Endothelial cell (in vitro differentiated cells): ENCODE measurements at regions not wholly inside any gene's neighbourhood (a gene's known extent, or its start where the extent isn't known, plus 50 kb on each side); places are given as distances from the start of the nearest gene placed in this dataset.

ENCODE experiments used
- DNase-seq: peaks from one replicate; pipeline ENCODE4 v3.0.0; 2021; ENCODE audit warnings: low spot score
- H3K27ac Mint-ChIP-seq: one replicate; pipeline ENCODE4 v1.8.0; 2021; ENCODE audit warnings: mixed read lengths, inconsistent platforms; ENCODE audit not compliant: unreplicated experiment
- H3K27me3 Mint-ChIP-seq: one replicate; pipeline ENCODE4 v1.8.0; 2021; ENCODE audit warnings: mild to moderate bottlenecking, moderate library complexity, mixed read lengths, inconsistent platforms; ENCODE audit not compliant: unreplicated experiment
- H3K36me3 Mint-ChIP-seq: one replicate; pipeline ENCODE4 v1.8.0; 2021; ENCODE audit warnings: mild to moderate bottlenecking, low read depth, mixed read lengths, inconsistent platforms; ENCODE audit not compliant: unreplicated experiment
- H3K4me1 Mint-ChIP-seq: one replicate; pipeline ENCODE4 v1.8.0; 2021; ENCODE audit warnings: mild to moderate bottlenecking, mixed read lengths, inconsistent platforms; ENCODE audit not compliant: unreplicated experiment
- H3K4me3 Mint-ChIP-seq: one replicate; pipeline ENCODE4 v1.8.0; 2021; ENCODE audit warnings: mild to moderate bottlenecking, mixed read lengths, inconsistent platforms; ENCODE audit not compliant: unreplicated experiment
- H3K9me3 Mint-ChIP-seq: one replicate; pipeline ENCODE4 v1.8.0; 2021; ENCODE audit warnings: mixed read lengths, inconsistent platforms; ENCODE audit not compliant: unreplicated experiment
- CTCF ChIP-seq: fragments of 200-600 bp; sonication (generic); IDR thresholded peaks from one replicate; pipeline ENCODE4 v1.5.0; 2021; ENCODE audit warnings: antibody characterized with exemption; ENCODE audit not compliant: unreplicated experiment

- Mint-ChIP-seq H3K27ac (no peak overlapping the region), H3K27me3 (peaks cover 3% of the 10 kb centered on the region), H3K4me3 (no peak overlapping the region), H3K9me3 (no peaks in the 10 kb centered on the region), H3K36me3 (no peaks in the 10 kb centered on the region), H3K4me1 (peaks cover 4% of the 10 kb centered on the region)
- no peak for TF ChIP-seq CTCF
- DNase-seq, result no peak
Measured at GRCh38 chr6:139649128-139649527, 274.7 kb upstream of the CITED2 start.

- no peak overlapping the region for H3K27ac Mint-ChIP-seq
- no peak overlapping the region for H3K4me3 Mint-ChIP-seq
- no peak for TF ChIP-seq CTCF
- peaks cover 4% of the 10 kb centered on the region for H3K4me1 Mint-ChIP-seq
- H3K36me3 Mint-ChIP-seq, result no peaks in the 10 kb centered on the region
- peaks cover 5% of the 10 kb centered on the region for H3K27me3 Mint-ChIP-seq
- no peak for DNase-seq
- H3K9me3 Mint-ChIP-seq, result no peaks in the 10 kb centered on the region
Measured at GRCh38 chr6:139648430-139649000, 274.1 kb upstream of the CITED2 start.

- H3K36me3 Mint-ChIP-seq, result no peaks in the 10 kb centered on the region
- no peaks in the 10 kb centered on the region for H3K9me3 Mint-ChIP-seq
- peaks cover 5% of the 10 kb centered on the region for H3K27me3 Mint-ChIP-seq
- no peak overlapping the region for H3K4me3 Mint-ChIP-seq
- H3K4me1 Mint-ChIP-seq, result peaks cover 4% of the 10 kb centered on the region
- H3K27ac Mint-ChIP-seq, result no peak overlapping the region
- DNase-seq, result no peak
- TF ChIP-seq CTCF, result no peak
Measured at GRCh38 chr6:139647841-139648240, 273.4 kb upstream of the CITED2 start.

GRCh38 chr6:139647016-139647415 lies 272.6 kb upstream of the CITED2 start:
- no peak for DNase-seq
- Mint-ChIP-seq H3K4me3 (no peak overlapping the region), H3K27me3 (peaks cover 3% of the 10 kb centered on the region), H3K27ac (no peak overlapping the region), H3K36me3 (no peaks in the 10 kb centered on the region), H3K4me1 (peaks cover 4% of the 10 kb centered on the region), H3K9me3 (no peaks in the 10 kb centered on the region)
- TF ChIP-seq CTCF, result no peak

GRCh38 chr6:139644821-139645220 lies 270.4 kb upstream of the CITED2 start:
- TF ChIP-seq CTCF, result no peak
- no peak for DNase-seq
- H3K9me3 Mint-ChIP-seq, result no peaks in the 10 kb centered on the region
- H3K4me3 Mint-ChIP-seq, result no peak overlapping the region
- H3K27ac Mint-ChIP-seq, result no peak overlapping the region
- peaks cover 3% of the 10 kb centered on the region for H3K27me3 Mint-ChIP-seq
- peaks cover 4% of the 10 kb centered on the region for H3K4me1 Mint-ChIP-seq
- no peaks in the 10 kb centered on the region for H3K36me3 Mint-ChIP-seq
